Stomach (tissue), 8 donors: ENCODE measurements at regions not wholly inside any gene's neighbourhood (a gene's known extent, or its start where the extent isn't known, plus 50 kb on each side); places are given as distances from the start of the nearest gene placed in this dataset.

Experiments used
- DNase-seq, 2 donors: peaks; one replicate each; pipeline versions ENCODE4 v3.0.0 to v3.0.0-alpha.2; 2013 to 2019
- H3K27ac ChIP-seq, 5 donors: fragments of 200-600 bp in 4 of 5; sonication (generic) in 4 of 5; one replicate each; pipeline ENCODE4 v1.5.1; 2013 to 2019; ENCODE audit warnings: mild to moderate bottlenecking in 1 of 5, moderate library complexity in 1 of 5
- H3K27me3 ChIP-seq, 3 donors: fragments of 200-600 bp; sonication (generic); one replicate each; pipeline ENCODE4 v1.5.1; 2017 to 2019; ENCODE audit warnings: mixed run types in 1 of 3
- H3K36me3 ChIP-seq, 4 donors: fragments of 200-600 bp; sonication (generic); 1 replicate in 3 of 4; 2 replicates in 1 of 4; pipeline ENCODE4 v1.5.1; 2016 to 2019
- H3K4me1 ChIP-seq, 4 donors: fragments of 200-600 bp; sonication (generic); one replicate each; pipeline ENCODE4 v1.5.1; 2016 to 2019
- H3K4me3 ChIP-seq, 4 donors: fragments of 200-600 bp; sonication (generic) in 3 of 4; one replicate each; pipeline ENCODE4 v1.5.1; 2016 to 2019; ENCODE audit warnings: mild to moderate bottlenecking in 1 of 4
- H3K9me3 ChIP-seq, 4 donors: fragments of 200-600 bp; sonication (generic); one replicate each; pipeline ENCODE4 v1.5.1; 2016 to 2019
- EP300 ChIP-seq: sonication (generic); formaldehyde crosslinking; IDR thresholded peaks from one replicate; pipeline ENCODE4 v1.6.1; 2017; ENCODE audit warnings: antibody characterized with exemption
- POLR2A ChIP-seq, 4 donors: fragments of 450-650 bp; IDR thresholded peaks; one replicate each; pipeline ENCODE4 v1.6.1; 2016; ENCODE audit warnings: antibody characterized with exemption in 4 of 4, control low read depth in 2 of 4, mild to moderate bottlenecking in 1 of 4, moderate library complexity in 1 of 4
- POLR2AphosphoS5 ChIP-seq, 3 donors: sonication (generic); formaldehyde crosslinking; IDR thresholded peaks; one replicate each; pipeline ENCODE4 v1.6.1; 2016; ENCODE audit warnings: antibody characterized with exemption in 3 of 3
- WGBS, 5 donors: extraction: QIAGEN DNeasy Blood & Tissue Kit in 3 of 5; methylation state at CpG; one replicate each; pipeline versions ENCODE4 v1.1.5 to v1.1.7; 2013 to 2018; 5-methylcytosine and 5-hydroxymethylcytosine counted together
- intact Hi-C: fragments of 100-400 bp; cut with DNase I; formaldehyde crosslinking; loops from one replicate; pipeline ENCODE4 v1.15.1; 2023; ENCODE audit warnings: low total_unique reads
- TF ChIP-seq, protein P1 (sequence below), 7 experiments: fragments of 450-650 bp in 4 of 7; fragments of 200-600 bp in 3 of 7; sonication (generic) in 3 of 7; IDR thresholded peaks; one replicate each; pipeline ENCODE4 v1.5.1; 2016 to 2019; ENCODE audit warnings: antibody characterized with exemption in 7 of 7, control low read depth in 2 of 7, mild to moderate bottlenecking in 1 of 7
- donor health status: healthy with polysubstance abuse.
- donor health status: Bipolar disorder and iron deficiency.
- donor health status: healthy.

DNA sequence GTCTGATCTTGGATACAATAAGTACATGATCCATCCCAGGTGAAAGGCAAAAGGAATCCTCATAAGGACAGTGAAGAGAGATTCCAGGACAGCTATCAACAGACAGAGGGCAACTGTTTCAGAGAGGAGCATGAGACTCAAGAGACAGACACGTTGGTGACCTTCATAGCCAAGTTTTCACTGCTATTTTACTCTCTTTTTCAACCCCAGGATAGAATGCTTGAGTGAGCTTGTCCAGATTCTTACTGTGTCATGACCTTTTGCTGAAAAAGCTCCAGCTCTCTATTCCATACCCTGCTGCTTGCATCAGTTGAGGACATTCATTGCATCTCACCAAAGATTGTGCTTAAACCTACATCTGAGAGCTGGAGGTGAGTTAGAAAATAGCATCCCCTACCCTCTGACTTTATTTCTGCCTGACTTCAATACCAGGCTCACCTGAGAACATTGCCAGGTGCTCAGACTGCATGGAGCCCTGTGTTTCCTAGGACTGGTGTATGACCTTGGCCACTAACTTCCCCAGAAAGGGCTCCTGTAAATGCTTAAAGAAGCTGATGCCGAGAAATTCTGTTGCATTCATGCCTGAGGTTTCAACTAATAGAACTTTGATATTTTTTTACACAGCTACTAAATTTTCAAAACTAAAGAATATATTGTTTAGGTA is 70.4 kb upstream of the TMEM17 start:
- peak overlapping the region in 1 of 5 donors; percentile 27 for H3K27ac ChIP-seq
- 68 to 82% (median 79%) methylated on average over 2 of the region's 2 CpGs for whole genome bisulfite sequencing, 5 donors

DNA sequence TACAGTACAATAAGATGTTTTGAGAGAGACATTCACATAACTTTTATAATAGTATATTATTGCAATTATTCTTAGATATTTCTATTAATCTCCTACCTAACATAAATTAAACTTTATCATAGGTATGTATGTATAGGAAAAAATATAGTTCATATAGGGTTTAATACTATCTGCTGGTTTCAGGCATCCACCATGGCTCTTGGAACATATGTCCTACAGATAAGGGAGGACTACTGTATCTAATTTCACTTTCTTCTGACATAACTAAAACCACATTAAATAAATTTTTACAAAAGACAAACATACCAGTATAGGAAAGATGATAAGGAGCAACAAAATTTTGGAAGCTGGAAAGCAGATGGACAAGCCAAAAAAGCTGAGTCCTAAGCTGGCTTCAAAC is 67.9 kb upstream of the TMEM17 start:
- no peak overlapping the region for H3K4me3 ChIP-seq
- H3K36me3 ChIP-seq = no peaks in the 10 kb centered on the region
- DNase-seq = no peak
- H3K27me3 ChIP-seq = peaks cover 0 to 10% (median 5%) of the 10 kb centered on the region in 3 donors
- no peaks in the 10 kb centered on the region for H3K9me3 ChIP-seq
- H3K4me1 ChIP-seq = peaks cover 13 to 40% (median 27%) of the 10 kb centered on the region in 4 donors
- H3K27ac ChIP-seq = no peak overlapping the region
- intact Hi-C loops = no loop called here
- TF ChIP-seq EP300 (no peak), POLR2AphosphoS5 (IDR thresholded peaks at IDR 0.05) (no peak), POLR2A (IDR thresholded peaks at IDR 0.05) (no peak)
- TF ChIP-seq, protein P1, sequence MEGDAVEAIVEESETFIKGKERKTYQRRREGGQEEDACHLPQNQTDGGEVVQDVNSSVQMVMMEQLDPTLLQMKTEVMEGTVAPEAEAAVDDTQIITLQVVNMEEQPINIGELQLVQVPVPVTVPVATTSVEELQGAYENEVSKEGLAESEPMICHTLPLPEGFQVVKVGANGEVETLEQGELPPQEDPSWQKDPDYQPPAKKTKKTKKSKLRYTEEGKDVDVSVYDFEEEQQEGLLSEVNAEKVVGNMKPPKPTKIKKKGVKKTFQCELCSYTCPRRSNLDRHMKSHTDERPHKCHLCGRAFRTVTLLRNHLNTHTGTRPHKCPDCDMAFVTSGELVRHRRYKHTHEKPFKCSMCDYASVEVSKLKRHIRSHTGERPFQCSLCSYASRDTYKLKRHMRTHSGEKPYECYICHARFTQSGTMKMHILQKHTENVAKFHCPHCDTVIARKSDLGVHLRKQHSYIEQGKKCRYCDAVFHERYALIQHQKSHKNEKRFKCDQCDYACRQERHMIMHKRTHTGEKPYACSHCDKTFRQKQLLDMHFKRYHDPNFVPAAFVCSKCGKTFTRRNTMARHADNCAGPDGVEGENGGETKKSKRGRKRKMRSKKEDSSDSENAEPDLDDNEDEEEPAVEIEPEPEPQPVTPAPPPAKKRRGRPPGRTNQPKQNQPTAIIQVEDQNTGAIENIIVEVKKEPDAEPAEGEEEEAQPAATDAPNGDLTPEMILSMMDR (IDR thresholded peaks at IDR 0.05) = no peak

More for the DNA sequence above, 70.4 kb upstream of the TMEM17 start:
- TF ChIP-seq, protein P1 (IDR thresholded peaks at IDR 0.05) = no peak
- no peak for TF ChIP-seq POLR2A (IDR thresholded peaks at IDR 0.05)
- TF ChIP-seq POLR2AphosphoS5 (IDR thresholded peaks at IDR 0.05) = no peak
- no peak for TF ChIP-seq EP300
- DNase-seq = peak in 1 of 2 donors; percentile 32
- Histone ChIP-seq H3K36me3 (no peaks in the 10 kb centered on the region), H3K4me3 (no peak overlapping the region), H3K4me1 (peaks cover 0 to 21% (median 8%) of the 10 kb centered on the region in 4 donors), H3K9me3 (no peaks in the 10 kb centered on the region), H3K27me3 (peaks cover 0 to under 1% (median 0%) of the 10 kb centered on the region in 3 donors)
- intact Hi-C loops = no loop called here

DNA sequence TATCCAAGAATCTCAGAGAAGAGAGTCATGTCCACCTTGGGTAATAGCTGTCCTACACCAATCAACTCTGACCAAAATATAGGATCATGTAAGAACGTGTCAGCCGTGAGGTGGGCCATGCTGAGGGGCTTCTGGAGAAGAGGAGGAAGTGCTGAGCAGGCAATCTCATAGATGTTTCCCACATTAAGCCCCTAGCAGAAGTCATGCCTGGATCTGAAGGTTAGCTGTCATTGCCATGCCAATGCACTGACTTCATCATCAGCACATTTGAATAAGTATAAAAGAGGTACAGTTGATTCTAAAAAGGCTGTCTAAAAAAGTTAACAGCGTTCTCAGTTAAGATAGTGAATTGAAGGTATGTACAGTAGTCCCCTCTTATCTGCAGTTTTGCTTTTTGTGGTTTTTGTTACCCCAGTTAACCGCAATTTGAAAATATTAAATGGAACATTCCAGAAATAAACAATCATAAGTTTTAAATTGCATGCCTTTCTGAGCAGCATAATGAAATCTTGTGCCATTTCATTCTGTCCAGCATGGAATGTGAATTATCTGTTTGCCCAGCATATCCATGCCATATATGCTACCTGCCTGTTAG is 67.2 kb upstream of the TMEM17 start:
- peaks cover 0 to 10% (median 5%) of the 10 kb centered on the region in 3 donors for H3K27me3 ChIP-seq
- no peak for DNase-seq
- H3K4me1 ChIP-seq = peaks cover 13 to 43% (median 25%) of the 10 kb centered on the region in 4 donors
- intact Hi-C loops = no loop called here
- H3K4me3 ChIP-seq = no peak overlapping the region
- no peak for TF ChIP-seq EP300
- H3K27ac ChIP-seq = no peak overlapping the region
- no peaks in the 10 kb centered on the region for H3K9me3 ChIP-seq
- no peaks in the 10 kb centered on the region for H3K36me3 ChIP-seq
- 73 to 83% (median 81%) methylated on average over 4 of the region's 4 CpGs for WGBS, 5 donors

DNA sequence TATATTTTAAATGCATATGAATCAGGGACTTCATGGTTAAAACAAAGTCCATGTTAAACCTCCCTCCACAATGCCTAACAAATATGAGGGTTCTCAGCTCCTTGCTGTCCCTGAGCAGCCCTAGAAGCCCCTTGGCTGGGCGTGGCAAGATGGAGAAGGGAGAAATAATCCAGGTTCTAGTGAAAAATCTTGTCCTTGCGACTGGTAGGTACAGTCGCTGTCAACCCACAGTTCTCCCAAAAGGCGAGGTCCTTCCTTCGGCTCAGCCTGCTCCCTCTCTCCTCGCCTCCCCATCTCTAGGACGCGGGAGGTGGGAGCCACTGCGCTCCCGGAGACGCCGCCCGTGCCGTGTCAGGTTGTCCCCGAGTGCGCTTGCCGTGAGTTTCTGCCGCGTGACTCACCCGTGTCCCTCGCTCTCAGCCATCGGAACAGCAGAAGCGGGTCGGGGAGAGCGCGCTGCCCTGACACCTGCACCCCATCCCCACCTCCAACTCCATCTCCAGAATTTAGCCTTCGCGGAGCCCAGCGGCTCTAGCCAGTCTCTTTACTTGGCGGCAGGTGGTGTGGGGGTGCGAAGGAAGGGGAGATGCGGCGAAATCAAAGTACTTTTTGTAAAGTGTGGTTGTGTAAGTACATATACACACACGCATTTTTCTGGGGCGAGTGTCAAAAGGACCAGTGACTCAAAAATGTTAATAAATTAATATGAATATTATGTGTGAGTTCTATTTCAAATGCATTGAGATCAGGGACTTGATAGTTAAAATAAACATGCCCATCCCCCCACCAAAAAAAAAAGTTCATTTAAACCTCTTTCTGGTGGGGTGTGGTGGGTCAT is 65.1 kb upstream of the TMEM17 start:
- DNase-seq = peak; percentile 49 to 62
- TF ChIP-seq EP300 (no peak), POLR2AphosphoS5 (IDR thresholded peaks at IDR 0.05) (no peak), POLR2A (IDR thresholded peaks at IDR 0.05) (no peak)
- TF ChIP-seq, protein P1 (IDR thresholded peaks at IDR 0.05) = no peak
- Histone ChIP-seq H3K4me1 (peaks cover 13 to 44% (median 23%) of the 10 kb centered on the region in 4 donors), H3K27ac (peak overlapping the region in 2 of 5 donors; percentile 4 to 7), H3K9me3 (no peaks in the 10 kb centered on the region), H3K36me3 (no peaks in the 10 kb centered on the region), H3K4me3 (peak overlapping the region; percentile 29 to 47 (median 36)), H3K27me3 (peaks cover 0 to 10% (median 5%) of the 10 kb centered on the region in 3 donors)
- intact Hi-C loops = no loop called here
- WGBS, 5 donors = 5 to 15% (median 7%) methylated on average over 24 to 35 of the region's 35 CpGs
